ENCODE measurements at regions not wholly inside any gene's neighbourhood (a gene's known extent, or its start where the extent isn't known, plus 50 kb on each side); places are given as distances from the start of the nearest gene placed in this dataset.

DNA sequence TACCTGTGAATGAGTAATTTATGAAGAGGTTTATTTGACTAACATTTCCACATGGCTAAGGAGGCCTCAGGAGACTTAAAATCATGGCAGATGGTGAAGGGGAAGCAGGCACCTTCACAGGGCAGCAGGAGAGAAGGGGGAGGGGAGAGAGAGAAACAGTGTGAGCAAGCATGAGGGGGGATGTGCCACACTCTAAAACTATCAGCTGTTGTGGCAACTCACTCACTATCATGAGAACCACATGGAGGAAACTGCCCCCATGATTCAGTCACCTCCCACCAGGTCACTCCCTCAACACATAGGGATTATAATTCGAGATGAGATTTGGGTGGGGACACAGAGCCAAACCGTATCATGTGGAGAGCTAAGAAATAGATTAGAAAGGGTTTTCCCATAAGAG, 309.0 kb downstream of the RDH14 start:
- peaks cover 4% of the 10 kb centered on the region for H3K36me3 Mint-ChIP-seq (ENCODE audit: low read depth)
- H3K9me3 Mint-ChIP-seq = peaks cover 11% of the 10 kb centered on the region
- H3K4me3 Mint-ChIP-seq = no peak overlapping the region
- no peak overlapping the region for H3K27ac Mint-ChIP-seq (ENCODE audit: unreplicated experiment)
- TF ChIP-seq, protein P1, sequence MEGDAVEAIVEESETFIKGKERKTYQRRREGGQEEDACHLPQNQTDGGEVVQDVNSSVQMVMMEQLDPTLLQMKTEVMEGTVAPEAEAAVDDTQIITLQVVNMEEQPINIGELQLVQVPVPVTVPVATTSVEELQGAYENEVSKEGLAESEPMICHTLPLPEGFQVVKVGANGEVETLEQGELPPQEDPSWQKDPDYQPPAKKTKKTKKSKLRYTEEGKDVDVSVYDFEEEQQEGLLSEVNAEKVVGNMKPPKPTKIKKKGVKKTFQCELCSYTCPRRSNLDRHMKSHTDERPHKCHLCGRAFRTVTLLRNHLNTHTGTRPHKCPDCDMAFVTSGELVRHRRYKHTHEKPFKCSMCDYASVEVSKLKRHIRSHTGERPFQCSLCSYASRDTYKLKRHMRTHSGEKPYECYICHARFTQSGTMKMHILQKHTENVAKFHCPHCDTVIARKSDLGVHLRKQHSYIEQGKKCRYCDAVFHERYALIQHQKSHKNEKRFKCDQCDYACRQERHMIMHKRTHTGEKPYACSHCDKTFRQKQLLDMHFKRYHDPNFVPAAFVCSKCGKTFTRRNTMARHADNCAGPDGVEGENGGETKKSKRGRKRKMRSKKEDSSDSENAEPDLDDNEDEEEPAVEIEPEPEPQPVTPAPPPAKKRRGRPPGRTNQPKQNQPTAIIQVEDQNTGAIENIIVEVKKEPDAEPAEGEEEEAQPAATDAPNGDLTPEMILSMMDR (conservative IDR thresholded peaks at IDR 0.05) = no peak
- H3K4me1 Mint-ChIP-seq = peaks cover 13% of the 10 kb centered on the region
- DNase-seq (ENCODE audit: low read depth, low spot score) = no peak
- no peaks in the 10 kb centered on the region for H3K27me3 Mint-ChIP-seq (ENCODE audit: low read depth)

DNA sequence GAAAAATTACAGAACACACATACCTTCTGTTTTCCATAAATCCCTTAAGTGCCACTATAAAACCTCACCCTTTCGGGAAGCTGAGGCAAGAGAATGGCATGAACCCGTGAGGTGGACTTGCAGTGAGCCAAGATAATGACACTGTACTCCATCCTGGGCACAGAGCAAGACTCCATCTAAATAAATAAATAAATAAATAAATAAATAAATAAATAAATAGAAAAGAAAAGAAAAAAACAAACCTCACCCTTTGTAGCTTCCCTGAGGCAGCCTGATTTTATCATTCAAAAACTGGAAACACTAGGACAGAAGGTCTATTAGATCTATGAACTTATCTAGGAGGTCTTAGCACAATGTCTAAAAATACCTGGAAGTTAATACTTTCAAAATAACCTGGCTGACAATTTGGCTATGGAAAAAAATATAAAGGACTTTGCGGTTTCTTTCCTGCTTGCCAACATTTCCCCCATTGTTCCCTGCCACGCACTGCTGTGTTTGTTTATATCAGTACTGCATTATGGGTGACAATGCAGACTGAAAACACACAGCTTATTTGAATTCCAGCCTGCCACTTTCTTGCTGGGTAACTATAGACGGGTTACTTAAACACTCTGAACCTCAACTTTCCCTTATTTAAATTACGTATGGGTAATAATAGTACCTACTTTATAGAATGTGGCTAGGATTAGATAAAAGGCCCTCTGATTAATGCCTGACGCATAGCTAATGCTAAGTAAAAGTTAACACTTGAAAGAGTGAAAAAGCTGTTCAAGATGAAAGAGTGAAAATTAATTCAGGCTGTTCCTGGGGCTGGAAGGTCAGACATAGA, 313.0 kb downstream of the RDH14 start:
- H3K27me3 Mint-ChIP-seq (ENCODE audit: low read depth) = no peaks in the 10 kb centered on the region
- H3K4me3 Mint-ChIP-seq = no peak overlapping the region
- TF ChIP-seq, protein P1 (conservative IDR thresholded peaks at IDR 0.05) = no peak
- H3K27ac Mint-ChIP-seq (ENCODE audit: unreplicated experiment) = no peak overlapping the region
- no peaks in the 10 kb centered on the region for H3K9me3 Mint-ChIP-seq
- H3K36me3 Mint-ChIP-seq (ENCODE audit: low read depth) = no peaks in the 10 kb centered on the region
- H3K4me1 Mint-ChIP-seq = peaks cover 7% of the 10 kb centered on the region
- no peak for DNase-seq (ENCODE audit: low read depth, low spot score)

DNA sequence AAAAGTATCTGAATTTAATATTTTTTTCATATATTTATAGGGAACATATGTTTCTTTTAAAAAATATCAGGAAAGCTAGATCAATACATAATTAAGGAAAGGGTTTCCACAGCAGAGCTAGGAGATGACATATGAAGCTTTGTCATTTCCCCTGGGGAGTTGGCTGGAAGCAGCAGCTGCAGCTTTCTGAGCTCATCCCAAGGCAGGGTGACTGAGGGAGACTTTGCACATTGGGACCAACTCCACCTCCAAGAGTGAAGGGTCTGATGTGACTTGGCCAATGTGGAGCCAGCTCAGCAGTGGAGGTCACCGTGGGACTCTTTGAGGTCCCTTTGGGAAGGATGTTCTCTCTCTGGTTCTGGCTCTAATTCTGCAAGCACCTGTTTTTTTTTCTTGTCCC, 315.1 kb downstream of the RDH14 start:
- H3K27me3 Mint-ChIP-seq (ENCODE audit: low read depth) = peaks cover 3% of the 10 kb centered on the region
- no peaks in the 10 kb centered on the region for H3K9me3 Mint-ChIP-seq
- H3K4me3 Mint-ChIP-seq = no peak overlapping the region
- no peak for DNase-seq (ENCODE audit: low read depth, low spot score)
- H3K27ac Mint-ChIP-seq (ENCODE audit: unreplicated experiment) = no peak overlapping the region
- TF ChIP-seq, protein P1 (conservative IDR thresholded peaks at IDR 0.05) = no peak
- H3K36me3 Mint-ChIP-seq (ENCODE audit: low read depth) = no peaks in the 10 kb centered on the region
- peaks cover 7% of the 10 kb centered on the region for H3K4me1 Mint-ChIP-seq

DNA sequence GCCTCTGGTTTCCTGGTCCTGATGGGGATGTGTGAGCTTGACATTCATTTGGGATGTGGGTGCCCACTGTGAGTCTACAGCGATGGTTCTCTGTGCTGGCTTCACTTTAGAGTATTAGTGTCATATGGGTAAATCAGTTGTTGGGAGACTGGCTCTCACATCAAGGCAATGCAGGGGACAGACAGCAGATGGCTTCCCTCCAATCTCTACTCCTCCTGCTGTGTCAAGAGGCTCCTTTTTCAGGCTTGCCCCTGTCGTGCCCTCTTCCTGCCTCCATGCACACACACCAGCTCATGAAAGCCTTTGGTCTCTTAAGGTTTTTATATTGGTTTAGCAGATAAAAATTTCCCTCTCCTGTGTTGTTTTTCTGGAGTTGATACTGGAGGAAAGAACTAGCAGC, 315.6 kb downstream of the RDH14 start:
- no peak overlapping the region for H3K27ac Mint-ChIP-seq (ENCODE audit: unreplicated experiment)
- H3K36me3 Mint-ChIP-seq (ENCODE audit: low read depth) = no peaks in the 10 kb centered on the region
- TF ChIP-seq, protein P1 (conservative IDR thresholded peaks at IDR 0.05) = no peak
- H3K4me1 Mint-ChIP-seq = peaks cover 7% of the 10 kb centered on the region
- no peak for DNase-seq (ENCODE audit: low read depth, low spot score)
- H3K27me3 Mint-ChIP-seq (ENCODE audit: low read depth) = peaks cover 3% of the 10 kb centered on the region
- no peak overlapping the region for H3K4me3 Mint-ChIP-seq
- H3K9me3 Mint-ChIP-seq = no peaks in the 10 kb centered on the region

DNA sequence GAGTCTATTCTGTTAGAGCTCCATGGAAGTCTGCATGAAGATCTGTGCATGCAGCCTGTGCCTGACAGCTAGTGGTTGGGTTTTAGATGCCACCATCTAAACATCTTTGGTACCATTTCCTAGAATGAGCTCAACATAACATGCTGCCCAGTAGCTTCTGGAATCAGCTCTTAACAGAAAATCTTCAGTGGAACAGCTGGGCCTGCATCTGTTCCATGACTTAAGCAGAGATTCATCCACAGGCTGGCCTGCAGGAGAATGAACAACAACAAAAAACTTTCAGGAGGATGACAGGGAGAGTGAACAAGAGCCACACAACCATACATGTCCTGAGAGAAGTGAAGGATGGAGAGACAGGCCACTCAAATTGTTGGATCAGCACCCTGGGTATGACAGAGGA, 316.6 kb downstream of the RDH14 start:
- Mint-ChIP-seq H3K36me3 (ENCODE audit: low read depth) (no peaks in the 10 kb centered on the region), H3K9me3 (no peaks in the 10 kb centered on the region), H3K27ac (ENCODE audit: unreplicated experiment) (no peak overlapping the region), H3K27me3 (ENCODE audit: low read depth) (peaks cover 3% of the 10 kb centered on the region), H3K4me3 (no peak overlapping the region), H3K4me1 (peaks cover 7% of the 10 kb centered on the region)
- DNase-seq (ENCODE audit: low read depth, low spot score) = no peak
- TF ChIP-seq, protein P1 (conservative IDR thresholded peaks at IDR 0.05) = no peak

Measured in neural crest cell (in vitro differentiated cells).